Activated T-cell treated with anti-CD3 and anti-CD28 coated beads, Interleukin-2, amount 50 U/mL, for 24 hours (primary cell): ENCODE measurements at regions not wholly inside any gene's neighbourhood (a gene's known extent, or its start where the extent isn't known, plus 50 kb on each side); places are given as distances from the start of the nearest gene placed in this dataset.

Experiments
- DNase-seq: peaks from one replicate; pipeline ENCODE4 v3.0.0-alpha.2; 2020
- H3K27ac Mint-ChIP-seq: 2 replicates; pipeline ENCODE4 v1.8.0; 2020; ENCODE audit warnings: mild to moderate bottlenecking, mixed read lengths
- H3K27me3 Mint-ChIP-seq: 2 replicates; pipeline ENCODE4 v1.8.0; 2020; ENCODE audit warnings: mixed read lengths
- H3K36me3 Mint-ChIP-seq: 2 replicates; pipeline ENCODE4 v1.8.0; 2020; ENCODE audit warnings: low read depth, mixed read lengths
- H3K4me1 Mint-ChIP-seq: 2 replicates; pipeline ENCODE4 v1.8.0; 2020; ENCODE audit warnings: low read depth, mixed read lengths
- H3K4me3 Mint-ChIP-seq: 2 replicates; pipeline ENCODE4 v1.8.0; 2020; ENCODE audit warnings: mild to moderate bottlenecking, moderate library complexity, mixed read lengths
- H3K9me3 Mint-ChIP-seq: 2 replicates; pipeline ENCODE4 v1.8.0; 2020; ENCODE audit warnings: mixed read lengths

GRCh38 chr12:76706101-76706500 lies 57.8 kb upstream of the ZDHHC17 start:
- H3K4me1 Mint-ChIP-seq = peaks cover 5% of the 10 kb centered on the region

GRCh38 chr12:76706761-76707160 lies 57.2 kb upstream of the ZDHHC17 start:
- peaks cover 5% of the 10 kb centered on the region for H3K4me1 Mint-ChIP-seq
- H3K9me3 Mint-ChIP-seq = no peaks in the 10 kb centered on the region
- no peaks in the 10 kb centered on the region for H3K36me3 Mint-ChIP-seq
- peaks cover 4% of the 10 kb centered on the region for H3K27me3 Mint-ChIP-seq
- H3K27ac Mint-ChIP-seq = no peak overlapping the region
- H3K4me3 Mint-ChIP-seq = no peak overlapping the region
- no peak for DNase-seq

More at GRCh38 chr12:76706101-76706500, 57.8 kb upstream of the ZDHHC17 start:
- DNase-seq = no peak
- Mint-ChIP-seq H3K27ac (no peak overlapping the region), H3K4me3 (no peak overlapping the region), H3K27me3 (peaks cover 4% of the 10 kb centered on the region), H3K9me3 (no peaks in the 10 kb centered on the region), H3K36me3 (no peaks in the 10 kb centered on the region)

DNA sequence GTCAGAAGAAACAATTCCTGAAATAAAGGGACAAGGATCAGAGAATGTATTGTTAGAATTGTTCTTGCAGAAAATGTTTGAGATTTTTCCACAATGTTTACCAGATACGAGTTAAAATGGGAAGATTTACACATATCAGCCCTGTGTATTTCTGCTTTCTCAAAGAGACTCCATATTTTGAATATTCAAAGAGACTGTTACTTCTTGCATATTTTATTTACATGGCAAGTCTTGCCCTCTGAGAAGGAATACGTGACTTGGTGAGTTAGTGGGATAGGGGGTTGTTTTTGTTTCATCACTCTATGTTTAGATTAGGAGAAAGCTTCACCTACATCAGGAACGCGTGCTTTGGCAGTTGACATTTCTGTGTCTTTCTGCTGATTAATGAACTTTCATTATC lies 56.1 kb upstream of the ZDHHC17 start:
- Mint-ChIP-seq H3K4me3 (no peak overlapping the region), H3K9me3 (no peaks in the 10 kb centered on the region), H3K36me3 (no peaks in the 10 kb centered on the region), H3K4me1 (peaks cover 5% of the 10 kb centered on the region), H3K27me3 (no peaks in the 10 kb centered on the region), H3K27ac (no peak overlapping the region)
- no peak for DNase-seq

DNA sequence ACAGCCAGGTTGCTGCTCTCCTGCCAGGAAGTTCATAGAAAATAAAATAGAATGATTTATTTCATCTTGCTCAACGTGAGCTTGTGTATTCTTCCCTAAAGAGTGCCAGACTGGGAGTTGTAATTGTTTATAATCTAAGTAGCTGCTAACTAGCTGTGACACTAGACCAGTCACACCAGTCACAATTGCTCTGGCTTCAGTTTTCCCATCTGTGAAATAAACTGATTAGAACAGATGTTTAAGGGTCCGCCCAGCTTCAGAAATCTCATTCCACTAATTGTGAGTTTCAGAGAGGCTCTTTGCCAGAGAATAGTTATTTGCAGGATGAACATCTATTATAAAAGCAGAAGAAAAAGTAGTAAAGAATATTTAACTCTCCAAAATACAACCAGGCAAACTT lies 55.6 kb upstream of the ZDHHC17 start:
- H3K36me3 Mint-ChIP-seq = no peaks in the 10 kb centered on the region

DNA sequence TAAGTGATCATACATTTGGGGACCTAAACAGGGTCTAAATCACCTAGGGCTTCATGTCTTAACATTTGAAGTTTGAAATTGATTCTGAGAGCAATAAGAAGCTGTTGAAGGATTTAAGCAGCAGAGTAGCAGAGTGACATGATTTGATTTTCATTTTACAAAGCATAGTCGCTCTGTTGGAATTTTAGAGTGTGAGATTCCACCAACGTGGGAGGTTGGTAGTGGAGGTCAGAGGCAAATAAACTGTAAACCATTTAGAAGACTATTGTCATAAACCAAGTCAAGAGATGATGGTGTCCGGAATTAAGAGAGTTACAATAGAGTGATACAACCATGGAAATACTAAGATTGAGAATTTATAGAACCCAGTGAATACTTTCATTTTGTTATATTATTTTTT lies 52.7 kb upstream of the ZDHHC17 start:
- Mint-ChIP-seq H3K4me1 (peaks cover 1% of the 10 kb centered on the region), H3K27me3 (no peaks in the 10 kb centered on the region), H3K27ac (no peak overlapping the region), H3K4me3 (no peak overlapping the region), H3K9me3 (no peaks in the 10 kb centered on the region), H3K36me3 (no peaks in the 10 kb centered on the region)
- DNase-seq = no peak

More for the DNA sequence above, 55.6 kb upstream of the ZDHHC17 start:
- Mint-ChIP-seq H3K27me3 (no peaks in the 10 kb centered on the region), H3K9me3 (no peaks in the 10 kb centered on the region), H3K27ac (no peak overlapping the region), H3K4me1 (peaks cover 5% of the 10 kb centered on the region), H3K4me3 (no peak overlapping the region)
- no peak for DNase-seq

DNA sequence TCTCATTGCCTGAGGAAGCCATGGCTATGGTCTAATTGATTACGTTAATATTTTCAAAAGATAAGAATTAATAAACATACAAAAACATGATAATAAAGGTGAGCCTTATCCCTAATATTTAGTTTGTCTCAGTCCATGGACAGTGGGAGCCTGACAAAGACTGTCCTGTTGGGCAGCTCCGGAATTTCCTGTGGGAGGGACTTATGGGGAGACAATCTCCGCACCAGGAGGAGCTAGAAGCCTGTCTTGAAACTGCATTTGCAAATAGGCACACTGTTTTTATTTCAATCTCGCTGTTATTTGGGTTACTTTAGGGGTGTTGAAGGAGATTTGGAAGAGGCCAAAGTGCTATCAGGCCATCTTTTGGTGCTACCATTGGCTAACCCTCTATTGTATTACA lies 50.8 kb upstream of the ZDHHC17 start:
- Mint-ChIP-seq H3K9me3 (no peaks in the 10 kb centered on the region), H3K36me3 (no peaks in the 10 kb centered on the region), H3K27me3 (no peaks in the 10 kb centered on the region), H3K27ac (no peak overlapping the region), H3K4me1 (no peaks in the 10 kb centered on the region), H3K4me3 (no peak overlapping the region)
- DNase-seq = no peak

DNA sequence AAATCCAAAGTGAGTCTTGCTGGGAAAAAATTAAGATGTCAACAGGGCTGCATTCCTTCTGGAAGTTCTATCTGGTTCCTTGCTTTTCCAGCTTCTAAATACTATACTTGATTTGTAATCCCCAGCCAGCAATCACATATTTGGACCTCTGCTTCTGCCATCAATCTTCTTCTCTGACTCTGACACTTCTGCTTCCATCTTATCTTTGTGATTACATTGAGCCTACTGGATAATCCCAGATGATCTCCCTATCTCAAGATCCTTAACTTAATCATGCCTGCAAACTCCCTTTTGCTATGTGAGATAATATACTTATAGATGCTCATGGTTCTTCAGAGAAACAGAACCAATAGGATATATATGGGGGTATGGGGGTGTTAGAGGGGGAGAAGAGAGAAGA lies 49.9 kb upstream of the ZDHHC17 start:
- Mint-ChIP-seq H3K4me1 (no peaks in the 10 kb centered on the region), H3K36me3 (no peaks in the 10 kb centered on the region), H3K27ac (no peak overlapping the region), H3K4me3 (no peak overlapping the region), H3K27me3 (no peaks in the 10 kb centered on the region), H3K9me3 (no peaks in the 10 kb centered on the region)
- DNase-seq = no peak
